ENCODE measurements at regions not wholly inside any gene's neighbourhood (a gene's known extent, or its start where the extent isn't known, plus 50 kb on each side); places are given as distances from the start of the nearest gene placed in this dataset.

DNA sequence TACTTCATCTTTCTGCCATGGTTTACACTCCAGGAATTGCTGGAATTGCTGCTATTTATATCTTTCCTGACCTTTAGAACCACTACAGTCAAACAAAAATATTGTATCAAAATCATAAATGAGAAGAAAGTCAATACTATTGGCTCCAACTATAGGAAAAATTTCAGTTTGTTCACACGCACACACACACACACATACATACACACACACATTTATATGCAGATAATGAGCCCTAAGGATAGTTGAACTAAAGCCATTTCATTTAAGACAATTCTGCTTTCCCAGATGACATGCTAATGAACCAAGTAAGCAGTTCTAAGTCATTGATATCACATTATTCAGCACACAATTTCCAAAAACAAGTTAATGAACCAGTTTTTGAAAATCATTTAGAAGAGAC, 627.3 kb downstream of the PLOD2 start:
- intact Hi-C loops (cut with DNase I, micrococcal nuclease) = no loop called here
- TF ChIP-seq, protein P1, sequence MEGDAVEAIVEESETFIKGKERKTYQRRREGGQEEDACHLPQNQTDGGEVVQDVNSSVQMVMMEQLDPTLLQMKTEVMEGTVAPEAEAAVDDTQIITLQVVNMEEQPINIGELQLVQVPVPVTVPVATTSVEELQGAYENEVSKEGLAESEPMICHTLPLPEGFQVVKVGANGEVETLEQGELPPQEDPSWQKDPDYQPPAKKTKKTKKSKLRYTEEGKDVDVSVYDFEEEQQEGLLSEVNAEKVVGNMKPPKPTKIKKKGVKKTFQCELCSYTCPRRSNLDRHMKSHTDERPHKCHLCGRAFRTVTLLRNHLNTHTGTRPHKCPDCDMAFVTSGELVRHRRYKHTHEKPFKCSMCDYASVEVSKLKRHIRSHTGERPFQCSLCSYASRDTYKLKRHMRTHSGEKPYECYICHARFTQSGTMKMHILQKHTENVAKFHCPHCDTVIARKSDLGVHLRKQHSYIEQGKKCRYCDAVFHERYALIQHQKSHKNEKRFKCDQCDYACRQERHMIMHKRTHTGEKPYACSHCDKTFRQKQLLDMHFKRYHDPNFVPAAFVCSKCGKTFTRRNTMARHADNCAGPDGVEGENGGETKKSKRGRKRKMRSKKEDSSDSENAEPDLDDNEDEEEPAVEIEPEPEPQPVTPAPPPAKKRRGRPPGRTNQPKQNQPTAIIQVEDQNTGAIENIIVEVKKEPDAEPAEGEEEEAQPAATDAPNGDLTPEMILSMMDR (IDR thresholded peaks at IDR 0.05) = no peak
- no peak for ATAC-seq (ENCODE audit: poor library complexity)
- no peak overlapping the region for H3K4me3 Mint-ChIP-seq
- no peak for DNase-seq
- Histone ChIP-seq H3K4me1 (ENCODE audit: insufficient read depth, low read length) (no peaks in the 10 kb centered on the region), H3K27ac (ENCODE audit: low read depth in 1 of 2, low read length in 2 of 2) (no peak overlapping the region), H3K9me3 (ENCODE audit: control insufficient read depth in 1 of 2, insufficient read depth in 1 of 2, low read length in 2 of 2) (no peaks in the 10 kb centered on the region), H3K36me3 (ENCODE audit: insufficient read depth, low read length) (no peaks in the 10 kb centered on the region), H3K27me3 (ENCODE audit: control insufficient read depth in 1 of 2, insufficient read depth in 2 of 2, low read length in 2 of 2) (no peaks in the 10 kb centered on the region), H3K4me3 (ENCODE audit: low read length) (no peak overlapping the region)
- no peaks in the 10 kb centered on the region for H3K9me3 Mint-ChIP-seq
- H3K4me1 Mint-ChIP-seq (ENCODE audit: low read depth) = no peaks in the 10 kb centered on the region
- POLR2A ChIA-PET = no interaction called here
- CTCF ChIA-PET = no interaction called here
- no peaks in the 10 kb centered on the region for H3K36me3 Mint-ChIP-seq (ENCODE audit: low read depth)
- H3K27me3 Mint-ChIP-seq = no peaks in the 10 kb centered on the region
- no peak overlapping the region for H3K27ac Mint-ChIP-seq

DNA sequence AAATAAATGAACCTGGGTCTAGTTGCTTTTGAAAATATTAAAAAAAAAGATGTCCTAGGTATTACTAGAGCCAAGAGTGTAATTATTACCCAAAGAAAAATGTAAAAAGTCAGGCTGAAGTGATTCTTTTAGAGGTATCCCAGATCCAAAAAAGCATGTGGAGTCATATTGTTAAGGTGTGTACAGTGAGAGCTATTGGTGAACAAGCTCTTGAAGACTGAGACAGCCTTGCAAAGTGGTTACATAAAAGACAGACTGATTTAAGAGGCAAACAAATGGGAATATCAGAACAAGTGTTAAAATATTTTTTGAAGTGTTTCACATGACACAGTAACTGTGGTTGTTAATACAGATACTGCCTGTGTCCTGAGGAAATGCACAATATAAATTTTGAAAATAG, 624.5 kb downstream of the PLOD2 start:
- H3K4me3 Mint-ChIP-seq = no peak overlapping the region

DNA sequence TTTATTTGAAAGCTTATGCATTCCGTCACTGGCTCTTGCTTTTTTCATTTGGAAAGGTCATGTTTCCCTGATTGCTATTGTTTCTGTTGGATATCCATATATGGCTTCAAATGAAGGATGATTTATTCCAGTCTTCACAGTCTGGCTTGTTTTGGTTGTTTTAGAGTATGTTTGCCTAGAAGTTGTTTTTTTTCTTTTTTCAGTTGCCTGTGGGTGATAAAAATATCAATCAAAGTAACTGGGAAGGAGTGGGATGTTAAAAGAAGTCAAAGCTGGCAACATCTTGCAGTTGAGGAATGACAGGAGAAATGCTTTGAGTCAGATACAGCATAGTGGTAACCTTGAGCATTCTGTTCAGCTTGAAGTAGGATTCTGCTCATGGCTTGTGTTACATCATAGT, 610.5 kb downstream of the PLOD2 start:
- Mint-ChIP-seq H3K27ac (no peak overlapping the region), H3K9me3 (peaks cover 15% of the 10 kb centered on the region), H3K4me3 (no peak overlapping the region), H3K36me3 (ENCODE audit: low read depth) (no peaks in the 10 kb centered on the region), H3K27me3 (no peaks in the 10 kb centered on the region), H3K4me1 (ENCODE audit: low read depth) (no peaks in the 10 kb centered on the region)
- H3K27ac ChIP-seq (ENCODE audit: low read depth in 1 of 2, low read length in 2 of 2) = no peak overlapping the region
- no peaks in the 10 kb centered on the region for H3K4me1 ChIP-seq (ENCODE audit: insufficient read depth, low read length)
- H3K27me3 ChIP-seq (ENCODE audit: control insufficient read depth in 1 of 2, insufficient read depth in 2 of 2, low read length in 2 of 2) = no peaks in the 10 kb centered on the region
- intact Hi-C loops (cut with DNase I, micrococcal nuclease) = no loop called here
- no peaks in the 10 kb centered on the region for H3K36me3 ChIP-seq (ENCODE audit: insufficient read depth, low read length)
- peaks cover 0 to 5% of the 10 kb centered on the region in 2 experiments for H3K9me3 ChIP-seq (ENCODE audit: control insufficient read depth in 1 of 2, insufficient read depth in 1 of 2, low read length in 2 of 2)
- DNase-seq = no peak
- H3K4me3 ChIP-seq (ENCODE audit: low read length) = no peak overlapping the region
- no peak for ATAC-seq (ENCODE audit: poor library complexity)
- TF ChIP-seq, protein P1 (IDR thresholded peaks at IDR 0.05) = no peak
- POLR2A ChIA-PET = no interaction called here
- CTCF ChIA-PET = no interaction called here

More for the DNA sequence above, 624.5 kb downstream of the PLOD2 start:
- H3K9me3 Mint-ChIP-seq = peaks cover 7% of the 10 kb centered on the region
- TF ChIP-seq, protein P1 (IDR thresholded peaks at IDR 0.05) = no peak
- H3K27ac Mint-ChIP-seq = no peak overlapping the region
- Histone ChIP-seq H3K27ac (ENCODE audit: low read depth in 1 of 2, low read length in 2 of 2) (no peak overlapping the region), H3K4me3 (ENCODE audit: low read length) (no peak overlapping the region), H3K9me3 (ENCODE audit: control insufficient read depth in 1 of 2, insufficient read depth in 1 of 2, low read length in 2 of 2) (no peaks in the 10 kb centered on the region), H3K4me1 (ENCODE audit: insufficient read depth, low read length) (no peaks in the 10 kb centered on the region), H3K36me3 (ENCODE audit: insufficient read depth, low read length) (no peaks in the 10 kb centered on the region), H3K27me3 (ENCODE audit: control insufficient read depth in 1 of 2, insufficient read depth in 2 of 2, low read length in 2 of 2) (no peaks in the 10 kb centered on the region)
- no peaks in the 10 kb centered on the region for H3K36me3 Mint-ChIP-seq (ENCODE audit: low read depth)
- POLR2A ChIA-PET = no interaction called here
- H3K27me3 Mint-ChIP-seq = no peaks in the 10 kb centered on the region
- no peak for DNase-seq
- H3K4me1 Mint-ChIP-seq (ENCODE audit: low read depth) = no peaks in the 10 kb centered on the region
- intact Hi-C loops (cut with DNase I, micrococcal nuclease) = no loop called here
- ATAC-seq (ENCODE audit: poor library complexity) = no peak
- CTCF ChIA-PET = no interaction called here
